Stomach (tissue), 4 donors: ENCODE measurements at regions not wholly inside any gene's neighbourhood (a gene's known extent, or its start where the extent isn't known, plus 50 kb on each side); places are given as distances from the start of the nearest gene placed in this dataset.

ENCODE experiments used
- POLR2A ChIP-seq, 4 donors: fragments of 450-650 bp; IDR thresholded peaks; one replicate each; pipeline ENCODE4 v1.6.1; 2016; ENCODE audit warnings: antibody characterized with exemption in 4 of 4, control low read depth in 2 of 4, mild to moderate bottlenecking in 1 of 4, moderate library complexity in 1 of 4
- POLR2AphosphoS5 ChIP-seq, 3 donors: sonication (generic); formaldehyde crosslinking; IDR thresholded peaks; one replicate each; pipeline ENCODE4 v1.6.1; 2016; ENCODE audit warnings: antibody characterized with exemption in 3 of 3
- TF ChIP-seq, protein P1 (sequence below), 7 experiments: fragments of 450-650 bp in 4 of 7; fragments of 200-600 bp in 3 of 7; sonication (generic) in 3 of 7; IDR thresholded peaks; one replicate each; pipeline ENCODE4 v1.5.1; 2016 to 2019; ENCODE audit warnings: antibody characterized with exemption in 7 of 7, control low read depth in 2 of 7, mild to moderate bottlenecking in 1 of 7

DNA sequence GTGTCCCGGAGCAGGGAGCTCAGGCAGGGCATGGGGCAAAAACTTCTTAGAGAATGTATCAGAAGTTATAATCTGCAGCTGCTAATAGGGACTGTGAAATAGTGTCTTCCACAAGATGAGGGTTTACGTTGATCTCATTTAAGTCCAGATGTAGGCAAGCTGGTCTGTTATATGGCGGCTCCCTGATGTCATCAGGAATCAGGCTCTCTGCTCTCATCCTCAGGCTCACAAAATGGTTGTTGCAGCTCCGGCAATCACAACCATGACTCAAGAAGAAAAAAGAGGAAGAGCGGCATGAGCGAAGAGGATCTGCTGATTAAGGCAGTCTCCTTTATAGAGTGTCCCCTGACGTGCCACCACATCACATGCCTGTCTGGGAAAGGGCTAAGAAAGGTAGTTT lies 191.3 kb downstream of the KLF5 start:
- TF ChIP-seq, protein P1, sequence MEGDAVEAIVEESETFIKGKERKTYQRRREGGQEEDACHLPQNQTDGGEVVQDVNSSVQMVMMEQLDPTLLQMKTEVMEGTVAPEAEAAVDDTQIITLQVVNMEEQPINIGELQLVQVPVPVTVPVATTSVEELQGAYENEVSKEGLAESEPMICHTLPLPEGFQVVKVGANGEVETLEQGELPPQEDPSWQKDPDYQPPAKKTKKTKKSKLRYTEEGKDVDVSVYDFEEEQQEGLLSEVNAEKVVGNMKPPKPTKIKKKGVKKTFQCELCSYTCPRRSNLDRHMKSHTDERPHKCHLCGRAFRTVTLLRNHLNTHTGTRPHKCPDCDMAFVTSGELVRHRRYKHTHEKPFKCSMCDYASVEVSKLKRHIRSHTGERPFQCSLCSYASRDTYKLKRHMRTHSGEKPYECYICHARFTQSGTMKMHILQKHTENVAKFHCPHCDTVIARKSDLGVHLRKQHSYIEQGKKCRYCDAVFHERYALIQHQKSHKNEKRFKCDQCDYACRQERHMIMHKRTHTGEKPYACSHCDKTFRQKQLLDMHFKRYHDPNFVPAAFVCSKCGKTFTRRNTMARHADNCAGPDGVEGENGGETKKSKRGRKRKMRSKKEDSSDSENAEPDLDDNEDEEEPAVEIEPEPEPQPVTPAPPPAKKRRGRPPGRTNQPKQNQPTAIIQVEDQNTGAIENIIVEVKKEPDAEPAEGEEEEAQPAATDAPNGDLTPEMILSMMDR (IDR thresholded peaks at IDR 0.05): no peak
- TF ChIP-seq POLR2AphosphoS5 (IDR thresholded peaks at IDR 0.05): no peak
- no peak for TF ChIP-seq POLR2A (IDR thresholded peaks at IDR 0.05)
